Kidney capillary endothelial cell (primary cell): ENCODE measurements at regions not wholly inside any gene's neighbourhood (a gene's known extent, or its start where the extent isn't known, plus 50 kb on each side); places are given as distances from the start of the nearest gene placed in this dataset.

Source experiments
- DNase-seq: peaks from one replicate; pipeline ENCODE4 v3.0.0-alpha.2; 2018; ENCODE audit warnings: low spot score

- DNase-seq = no peak
Observed at GRCh38 chr14:94682736-94683135, 70.5 kb downstream of the SERPINA3 start.

- no peak for DNase-seq
Observed at GRCh38 chr14:94682061-94682516, 69.9 kb downstream of the SERPINA3 start.

- peak; percentile 26 for DNase-seq
Observed at GRCh38 chr14:94681300-94682060, 69.3 kb downstream of the SERPINA3 start.

GRCh38 chr14:94680862-94681288 is 68.7 kb downstream of the SERPINA3 start:
- DNase-seq = no peak

- no peak for DNase-seq
Observed at GRCh38 chr14:94679937-94680861, 68.0 kb downstream of the SERPINA3 start.

GRCh38 chr14:94679106-94679810 is 67.1 kb downstream of the SERPINA3 start:
- DNase-seq = no peak

GRCh38 chr14:94677747-94678146 is 65.6 kb downstream of the SERPINA3 start:
- DNase-seq = no peak

GRCh38 chr14:94677213-94677612 is 65.0 kb downstream of the SERPINA3 start:
- no peak for DNase-seq

- no peak for DNase-seq
Observed at GRCh38 chr14:94676495-94677185, 64.4 kb downstream of the SERPINA3 start.

- no peak for DNase-seq
Observed at GRCh38 chr14:94675036-94675435, 62.8 kb downstream of the SERPINA3 start.

- no peak for DNase-seq
Observed at GRCh38 chr14:94673781-94674231, 61.6 kb downstream of the SERPINA3 start.
